Fibroblast of lung (primary cell): ENCODE measurements at regions not wholly inside any gene's neighbourhood (a gene's known extent, or its start where the extent isn't known, plus 50 kb on each side); places are given as distances from the start of the nearest gene placed in this dataset.

Source experiments
- EZH2 ChIP-seq: IDR thresholded peaks from 2 replicates; pipeline ENCODE4 v1.5.1; 2012; ENCODE audit warnings: low read length, control low read depth, mild to moderate bottlenecking; ENCODE audit errors: missing control alignments
- TF ChIP-seq, protein P1 (sequence below), 2 donors: IDR thresholded peaks in 1 of 2; conservative IDR thresholded peaks in 1 of 2; 1 replicate in 1 of 2; 2 replicates in 1 of 2; pipeline ENCODE4 v1.5.1; 2011 to 2012; ENCODE audit warnings: low read length in 2 of 2, control low read depth in 1 of 2, inconsistent platforms in 1 of 2, low read depth in 1 of 2, mild to moderate bottlenecking in 1 of 2

DNA sequence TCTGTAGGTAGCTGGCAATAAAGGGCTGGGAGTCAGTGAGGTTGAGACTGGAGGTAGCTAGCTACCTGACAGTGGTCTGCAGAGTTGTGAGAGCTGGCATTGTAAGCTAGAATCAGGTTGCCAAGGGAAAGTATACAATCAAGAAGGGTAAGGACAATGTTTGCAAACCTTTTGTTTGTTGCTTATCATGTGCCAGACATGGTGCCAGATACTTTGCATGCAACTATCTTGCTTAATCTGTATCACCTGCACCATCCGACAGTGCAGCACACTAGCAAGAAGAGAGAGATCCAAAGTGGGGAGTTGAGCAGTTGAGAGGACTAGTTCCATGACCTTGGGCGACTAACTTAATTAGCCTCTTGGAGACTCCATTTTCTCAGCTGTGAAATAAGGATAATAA lies 236.4 kb downstream of the PDCD6IP start:
- TF ChIP-seq, protein P1, sequence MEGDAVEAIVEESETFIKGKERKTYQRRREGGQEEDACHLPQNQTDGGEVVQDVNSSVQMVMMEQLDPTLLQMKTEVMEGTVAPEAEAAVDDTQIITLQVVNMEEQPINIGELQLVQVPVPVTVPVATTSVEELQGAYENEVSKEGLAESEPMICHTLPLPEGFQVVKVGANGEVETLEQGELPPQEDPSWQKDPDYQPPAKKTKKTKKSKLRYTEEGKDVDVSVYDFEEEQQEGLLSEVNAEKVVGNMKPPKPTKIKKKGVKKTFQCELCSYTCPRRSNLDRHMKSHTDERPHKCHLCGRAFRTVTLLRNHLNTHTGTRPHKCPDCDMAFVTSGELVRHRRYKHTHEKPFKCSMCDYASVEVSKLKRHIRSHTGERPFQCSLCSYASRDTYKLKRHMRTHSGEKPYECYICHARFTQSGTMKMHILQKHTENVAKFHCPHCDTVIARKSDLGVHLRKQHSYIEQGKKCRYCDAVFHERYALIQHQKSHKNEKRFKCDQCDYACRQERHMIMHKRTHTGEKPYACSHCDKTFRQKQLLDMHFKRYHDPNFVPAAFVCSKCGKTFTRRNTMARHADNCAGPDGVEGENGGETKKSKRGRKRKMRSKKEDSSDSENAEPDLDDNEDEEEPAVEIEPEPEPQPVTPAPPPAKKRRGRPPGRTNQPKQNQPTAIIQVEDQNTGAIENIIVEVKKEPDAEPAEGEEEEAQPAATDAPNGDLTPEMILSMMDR (conservative IDR thresholded peaks at IDR 0.05 in 1 of 2, IDR thresholded peaks at IDR 0.05 in 1 of 2; ENCODE audit: low read depth in 1 of 2, low read length in 2 of 2) = no peak
- TF ChIP-seq EZH2 = no peak
